ENCODE measurements at regions not wholly inside any gene's neighbourhood (a gene's known extent, or its start where the extent isn't known, plus 50 kb on each side); places are given as distances from the start of the nearest gene placed in this dataset.

GRCh38 chr20:50453533-50454244, 56.5 kb upstream of the PTPN1 start:
- TF ChIP-seq CTCF (IDR thresholded peaks at IDR 0.05) (no peak), POLR2A (IDR thresholded peaks at IDR 0.05) (no peak)

All from lower leg skin (tissue), 3 donors.